Stimulated activated CD4-positive, alpha-beta T cell treated with anti-CD3 and anti-CD28 coated beads, Interleukin-15, amount 100 ng/mL, for 48 hours (primary cell): ENCODE measurements at regions not wholly inside any gene's neighbourhood (a gene's known extent, or its start where the extent isn't known, plus 50 kb on each side); places are given as distances from the start of the nearest gene placed in this dataset.
"Not testable (repeated sequence)": the region's sequence is repeated elsewhere in the genome, so short reads cannot be mapped to it uniquely, and the experiment has no call there.

ENCODE experiments used
- DNase-seq, 2 donors: peaks; one replicate each; pipeline ENCODE4 v3.0.0-alpha.2; 2020; ENCODE audit warnings: low read depth in 2 of 2

DNA sequence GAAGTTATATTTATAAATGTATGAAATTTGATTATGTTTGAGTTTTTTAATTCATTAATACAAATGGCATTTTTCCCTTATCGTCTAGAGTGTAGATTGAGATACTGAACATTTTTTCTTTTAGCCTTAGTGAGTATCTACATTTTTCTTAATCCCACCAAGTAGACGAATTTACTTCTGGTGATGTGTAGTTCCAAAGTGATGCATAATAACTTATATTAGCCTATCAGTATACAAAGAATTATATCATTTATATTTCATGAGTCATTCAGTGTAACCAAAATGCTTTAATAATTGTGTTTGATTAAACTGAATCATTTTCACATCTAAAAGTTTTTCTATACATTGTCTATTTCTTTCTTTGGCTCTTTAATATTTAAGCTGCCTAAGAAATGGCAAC is 745.6 kb upstream of the LUZP2 start:
- no peak for DNase-seq

DNA sequence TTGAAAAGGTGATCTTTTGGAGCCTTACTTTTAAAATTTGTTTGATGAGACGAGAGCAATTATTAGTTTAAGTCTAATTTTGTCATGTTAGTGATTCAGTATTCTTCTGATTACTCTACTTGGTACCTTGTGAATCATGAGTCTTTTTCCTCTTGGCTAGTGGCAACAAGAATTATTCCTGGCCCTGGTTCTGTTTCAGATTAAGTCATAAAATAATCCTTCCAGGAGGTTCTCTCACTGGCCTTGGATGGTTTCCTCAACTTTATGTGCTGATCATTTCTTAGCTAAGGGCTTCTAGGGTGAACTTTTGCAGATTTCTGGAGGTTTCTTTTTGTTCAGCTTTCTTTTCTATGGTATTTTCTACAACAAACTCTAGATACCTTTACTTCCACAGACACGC is 741.8 kb upstream of the LUZP2 start:
- DNase-seq, result no peak

DNA sequence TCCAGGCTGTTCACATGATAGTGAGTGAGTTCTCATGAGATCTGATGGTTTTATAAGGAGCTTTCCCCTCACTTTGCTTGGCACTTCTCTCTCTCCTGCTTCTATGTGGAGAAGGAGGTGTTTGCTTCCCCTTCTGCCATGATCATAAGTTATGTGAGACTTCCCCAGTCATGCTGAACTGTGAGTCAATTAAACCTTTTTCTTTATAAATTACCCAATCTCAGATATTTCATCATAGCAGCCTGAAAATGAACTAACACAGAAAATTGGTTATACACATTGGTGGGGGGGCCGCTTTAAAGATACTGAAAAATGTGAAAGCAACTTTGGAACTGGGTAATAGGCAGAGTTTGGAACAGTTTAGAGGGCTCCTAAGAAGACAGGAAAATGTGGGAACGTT is 741.1 kb upstream of the LUZP2 start:
- DNase-seq, result no peak

DNA sequence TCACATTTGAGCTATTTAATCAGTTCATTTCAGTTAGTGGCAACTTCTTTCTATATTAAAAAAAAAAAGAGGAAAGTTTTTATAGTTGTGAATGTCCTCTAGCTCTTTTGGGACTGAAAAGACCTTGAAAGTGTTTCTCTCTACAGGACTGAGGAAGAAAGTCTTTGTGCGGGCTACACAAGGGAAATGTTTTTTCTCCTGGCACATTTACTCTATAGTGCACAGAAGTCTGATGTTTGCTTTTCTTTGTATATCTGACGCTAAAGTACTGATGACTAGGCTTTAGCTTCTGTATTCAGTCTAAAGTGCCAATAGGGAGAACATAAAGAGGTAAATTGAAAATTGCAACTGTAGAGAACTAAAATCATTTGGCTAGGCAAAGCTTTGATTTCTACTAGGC is 737.4 kb upstream of the LUZP2 start:
- no peak for DNase-seq

DNA sequence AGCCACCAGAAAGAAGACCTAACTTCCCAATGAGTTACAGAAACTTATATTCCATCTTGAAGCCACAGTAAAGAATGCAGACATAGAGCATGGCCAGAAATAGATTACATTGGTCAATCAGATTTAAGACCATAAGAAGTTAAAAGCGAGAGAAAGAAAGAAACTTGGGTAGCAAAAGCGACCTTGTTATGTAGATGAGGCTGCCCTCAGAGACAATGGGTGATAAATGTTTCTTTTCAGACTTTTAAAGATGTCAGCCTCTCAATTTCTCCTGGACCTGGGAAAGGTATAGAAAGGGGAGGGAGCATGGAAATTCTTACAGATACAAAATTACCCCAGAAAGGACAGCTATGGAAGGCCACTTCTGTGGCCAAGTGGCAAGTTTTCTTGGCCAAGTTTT is 732.6 kb upstream of the LUZP2 start:
- DNase-seq, result no peak

DNA sequence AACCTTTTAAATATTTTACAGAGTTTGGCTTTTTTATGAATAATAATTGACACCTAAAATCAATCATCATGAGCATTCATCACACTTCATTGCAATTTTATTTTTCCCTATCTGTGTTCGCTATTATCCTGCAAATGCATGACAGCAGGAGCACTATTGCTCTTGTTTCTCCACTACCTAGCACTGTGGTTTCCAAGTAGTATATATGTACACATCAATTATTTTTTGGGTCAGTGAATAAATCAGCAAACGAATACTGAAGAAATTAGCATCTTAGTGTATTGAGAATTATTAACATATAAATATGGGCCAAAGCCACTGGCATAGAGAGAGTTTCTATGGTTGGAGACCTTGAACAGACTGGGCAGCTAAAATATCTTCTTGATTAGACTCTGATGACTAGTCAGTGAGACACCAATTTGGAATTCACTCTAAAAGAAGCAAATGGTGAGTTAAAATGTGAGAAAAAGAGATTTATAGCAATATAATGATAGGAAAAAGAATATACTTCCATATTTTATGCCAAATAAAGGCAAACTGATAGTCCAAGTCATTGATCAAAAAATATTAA is 731.1 kb upstream of the LUZP2 start:
- no peak for DNase-seq

DNA sequence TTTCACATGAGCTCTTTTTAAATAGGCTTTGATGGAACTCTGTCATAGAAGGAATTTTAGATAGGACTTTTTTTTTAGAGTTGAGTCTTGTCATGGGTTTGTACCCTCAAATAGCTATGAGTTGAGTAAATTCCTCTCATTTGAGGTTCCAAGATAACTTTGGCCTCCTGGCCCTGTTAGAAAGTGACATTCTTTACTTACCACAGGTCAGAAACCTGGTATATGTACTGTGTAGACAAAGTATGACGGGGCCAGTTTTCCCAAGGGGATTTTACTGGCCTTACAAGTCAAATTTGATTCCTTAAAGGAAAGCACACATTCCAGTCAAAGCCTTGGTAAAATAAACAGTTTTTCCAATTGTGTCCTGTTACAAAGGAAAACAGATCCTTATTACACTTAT is 729.3 kb upstream of the LUZP2 start:
- no peak for DNase-seq

DNA sequence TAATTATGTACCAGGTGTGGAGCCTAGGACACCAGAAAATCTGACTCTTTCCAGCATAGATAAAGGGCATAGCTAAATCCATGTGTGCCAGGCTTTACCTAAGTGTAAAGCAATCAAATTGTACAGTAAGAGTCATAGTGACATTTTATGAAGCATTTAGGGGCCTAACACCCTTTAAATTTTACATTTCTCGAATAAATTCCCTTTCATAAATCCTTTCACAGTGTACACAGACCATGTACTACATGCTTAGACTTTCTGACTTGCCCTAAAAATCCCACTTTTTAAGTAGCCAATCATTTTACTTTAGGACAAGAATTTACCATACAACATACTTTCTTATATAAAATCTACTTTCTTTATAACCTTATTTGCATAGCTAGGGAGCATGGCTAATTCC is 727.6 kb upstream of the LUZP2 start:
- no peak for DNase-seq

DNA sequence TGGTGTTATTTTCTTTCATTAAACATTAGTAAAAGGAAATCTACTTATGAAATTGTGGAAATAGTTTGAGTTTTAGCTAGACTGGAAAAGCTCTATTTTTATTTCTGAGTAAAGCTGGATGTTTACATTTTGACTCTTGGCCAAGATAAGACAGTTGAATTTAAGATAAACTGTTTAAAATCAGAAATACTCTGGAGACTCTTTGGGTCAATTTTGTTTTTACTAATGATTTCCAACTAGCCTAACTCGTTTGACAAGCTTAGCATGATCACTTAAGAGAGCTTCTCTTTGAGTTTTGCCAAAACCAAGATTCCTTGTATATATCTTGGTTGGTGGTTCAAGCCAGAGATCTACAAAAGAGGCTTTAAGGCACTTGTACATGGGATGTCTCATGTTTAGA is 724.8 kb upstream of the LUZP2 start:
- DNase-seq, result no peak

DNA sequence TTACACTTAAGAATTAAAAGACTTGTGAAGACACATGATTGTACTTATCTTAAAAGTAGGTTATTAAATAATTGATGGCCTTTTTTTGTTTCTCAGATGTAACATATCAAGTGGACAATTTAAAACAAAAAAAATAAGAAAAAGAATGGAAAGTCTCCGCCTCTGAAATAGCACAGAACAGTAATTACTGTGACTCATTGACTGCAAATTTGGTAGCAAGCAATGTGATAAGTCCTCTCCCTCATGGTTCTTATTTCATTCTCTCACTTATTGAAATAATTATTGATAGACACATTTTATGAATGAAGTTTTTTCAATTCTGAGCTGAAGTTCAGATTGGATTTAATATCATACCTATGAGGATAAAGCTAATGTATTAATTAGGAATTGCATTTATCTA is 717.9 kb upstream of the LUZP2 start:
- no peak for DNase-seq

DNA sequence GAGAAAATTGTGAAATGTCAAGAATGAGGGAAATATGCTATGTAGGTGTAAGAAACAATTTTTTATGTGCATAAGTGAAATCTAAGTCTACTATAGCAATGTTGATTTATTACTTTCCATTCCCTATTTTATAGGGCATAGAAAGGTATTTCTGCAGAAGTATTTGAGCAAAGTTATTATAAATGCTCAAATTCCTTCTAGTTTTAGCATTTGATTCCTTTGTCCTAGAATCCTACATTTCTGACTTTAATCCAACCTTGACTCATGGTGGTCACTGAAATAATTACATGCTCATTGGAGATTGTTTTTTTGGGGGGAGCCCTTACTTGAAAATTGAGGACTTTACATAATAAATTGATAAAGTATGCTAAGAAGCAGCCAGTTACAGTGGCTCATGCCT is 716.6 kb upstream of the LUZP2 start:
- DNase-seq, result no peak

DNA sequence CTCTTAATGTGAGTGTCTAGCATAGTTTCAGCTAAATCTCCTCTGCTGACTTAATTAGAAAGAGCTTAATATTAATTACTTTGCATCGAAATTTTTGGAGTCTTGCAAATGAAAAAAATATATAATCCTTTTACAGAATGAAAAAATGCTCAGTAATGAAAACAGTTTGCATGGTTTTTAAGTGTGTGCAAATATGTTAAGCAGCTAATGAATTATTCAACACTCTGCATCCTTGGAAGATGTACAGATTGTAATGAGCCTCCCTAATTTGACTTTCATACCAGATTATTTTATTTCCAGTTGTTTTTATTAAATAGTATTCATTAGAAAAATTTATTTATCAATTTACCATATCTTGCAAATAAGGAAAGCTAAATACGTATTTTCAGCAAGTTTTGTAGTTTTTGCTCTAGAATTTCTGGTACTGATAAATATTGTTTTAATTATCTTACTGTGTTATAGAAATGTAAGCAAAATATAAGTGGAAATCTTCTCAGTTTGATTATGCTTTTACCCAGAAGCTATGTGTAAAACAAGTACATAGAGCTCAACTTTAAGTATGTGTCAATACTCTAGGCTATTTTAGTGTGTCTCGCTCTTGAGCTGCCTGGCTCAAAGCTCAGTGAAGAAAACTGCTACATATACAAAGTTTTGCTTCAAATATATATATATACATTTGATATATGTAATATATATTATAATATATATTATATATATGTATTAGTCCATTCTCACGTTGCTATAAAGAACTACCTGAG is 714.9 kb upstream of the LUZP2 start:
- DNase-seq, result no peak

DNA sequence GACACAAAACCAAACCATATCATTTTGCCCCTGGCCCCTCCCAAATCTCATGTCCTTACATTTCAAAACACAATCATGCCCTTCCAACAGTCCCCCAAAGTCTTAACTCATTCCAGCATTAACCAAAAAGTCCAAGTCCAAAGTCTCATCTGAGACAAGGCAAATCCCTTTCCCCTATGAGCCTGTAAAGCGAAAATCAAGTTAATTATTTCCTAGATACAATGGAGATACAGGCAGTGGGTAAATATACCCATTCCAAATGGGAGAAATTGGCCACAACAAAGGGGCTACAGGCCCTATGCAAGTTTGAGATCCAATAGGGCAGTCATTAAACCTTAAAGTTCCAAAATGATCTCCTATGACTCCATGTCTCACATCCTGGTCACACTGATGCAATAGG is 709.9 kb upstream of the LUZP2 start:
- not testable (repeated sequence) for DNase-seq

DNA sequence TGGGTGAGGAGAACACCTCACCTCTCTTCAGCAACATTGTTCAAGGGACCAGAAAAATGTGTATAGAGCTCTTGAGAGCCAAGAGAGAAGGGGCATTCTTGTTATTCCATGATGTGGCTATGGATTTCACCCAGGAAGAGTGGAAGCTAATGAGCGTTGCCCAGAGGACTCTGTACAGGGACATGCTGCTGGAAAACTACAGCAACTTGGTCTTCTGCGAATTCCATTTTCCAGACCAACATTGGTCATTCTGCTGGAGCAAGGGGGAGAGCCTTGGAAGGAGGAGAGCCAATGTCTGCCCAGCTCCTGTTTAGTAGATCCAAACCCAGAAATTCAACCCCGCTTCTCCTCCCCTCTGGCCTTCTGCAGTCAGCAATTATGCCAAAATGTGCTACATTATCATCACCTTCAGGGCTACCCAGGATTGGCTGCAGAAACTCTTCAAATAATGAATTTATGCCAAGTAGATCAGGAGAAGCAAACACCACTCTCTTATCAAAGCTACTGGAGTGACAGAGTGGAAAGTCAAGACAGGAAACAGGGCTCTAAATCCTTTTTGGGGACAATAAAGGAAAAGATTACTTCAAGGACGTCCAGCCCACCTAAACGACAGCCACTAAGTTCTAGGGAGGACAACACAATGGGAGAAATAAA is 707.5 kb upstream of the LUZP2 start:
- no peak for DNase-seq

DNA sequence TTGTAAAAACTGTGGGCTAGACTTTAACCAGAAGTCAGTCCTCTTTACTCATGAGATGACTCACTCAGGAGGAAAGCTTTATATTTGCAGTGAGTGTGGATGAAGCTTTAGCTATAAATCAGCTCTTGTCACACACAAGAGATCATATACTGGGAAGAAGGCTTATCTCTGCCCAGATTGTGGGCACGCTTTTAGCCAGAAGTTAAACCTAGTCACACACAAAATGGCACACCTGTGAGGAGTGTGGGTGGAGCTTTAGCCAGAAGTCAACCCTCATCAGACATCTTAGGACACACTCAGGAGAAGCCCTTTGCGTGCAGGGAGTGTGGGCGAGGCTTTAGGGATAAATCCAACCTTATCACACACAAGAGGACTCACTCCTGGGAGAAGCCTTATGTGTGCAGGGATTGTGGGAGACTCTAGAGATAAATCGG is 706.9 kb upstream of the LUZP2 start:
- DNase-seq, result no peak

DNA sequence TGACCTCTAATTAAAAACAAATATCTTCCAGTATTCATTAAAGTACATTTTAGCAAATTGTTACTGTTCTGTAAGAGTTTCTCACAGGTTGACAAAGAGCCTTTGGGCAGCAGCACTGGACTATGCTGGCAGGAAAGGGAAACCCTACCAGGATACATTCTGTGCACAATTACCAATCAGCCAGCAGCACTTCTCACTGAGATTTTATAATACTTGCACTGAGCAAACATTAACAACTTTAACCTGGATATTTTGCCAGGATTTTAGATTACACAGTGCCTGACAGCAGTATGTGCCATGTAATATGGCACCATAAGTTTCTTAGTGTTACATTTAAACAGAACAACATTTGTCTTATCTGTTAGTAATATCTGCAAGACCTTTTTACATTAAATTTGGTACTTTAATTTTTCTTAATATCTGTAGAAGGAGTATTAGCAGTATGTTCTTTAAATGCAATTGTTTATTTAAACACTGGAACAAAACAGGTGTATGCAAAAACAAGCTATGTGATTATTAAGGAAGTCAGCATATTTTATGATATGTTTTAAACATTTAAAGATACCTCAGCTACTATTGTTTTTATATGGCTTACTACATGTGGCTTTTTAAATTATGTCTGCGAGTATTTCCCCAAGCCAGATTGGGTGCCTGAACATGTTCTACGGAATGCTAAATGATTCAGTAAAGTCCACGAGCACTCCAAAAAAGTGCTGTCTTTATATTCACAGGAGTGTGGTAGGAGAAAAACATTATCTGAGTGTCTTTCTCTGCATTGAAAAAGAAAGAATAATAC is 699.0 kb upstream of the LUZP2 start:
- no peak for DNase-seq

DNA sequence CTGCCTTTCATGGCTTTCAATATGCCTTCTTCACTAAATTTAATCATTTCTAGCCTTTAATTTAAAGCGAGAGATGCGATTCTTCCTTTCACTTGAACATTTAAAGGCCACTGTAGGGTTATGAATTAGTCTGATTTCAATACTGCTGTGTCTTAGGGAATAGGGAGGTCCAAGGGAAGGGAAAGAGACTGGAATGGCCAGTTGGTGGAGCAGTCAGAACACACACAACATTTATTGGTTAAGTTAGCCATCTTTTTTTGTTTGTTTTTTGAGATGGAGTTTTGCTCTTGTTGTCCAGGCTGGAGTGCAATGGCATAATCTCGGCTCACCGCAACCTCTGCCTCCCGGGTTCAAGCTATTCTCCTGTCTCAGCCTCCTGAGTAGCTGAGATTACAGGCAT is 662.5 kb upstream of the LUZP2 start:
- DNase-seq, result not testable (repeated sequence)

DNA sequence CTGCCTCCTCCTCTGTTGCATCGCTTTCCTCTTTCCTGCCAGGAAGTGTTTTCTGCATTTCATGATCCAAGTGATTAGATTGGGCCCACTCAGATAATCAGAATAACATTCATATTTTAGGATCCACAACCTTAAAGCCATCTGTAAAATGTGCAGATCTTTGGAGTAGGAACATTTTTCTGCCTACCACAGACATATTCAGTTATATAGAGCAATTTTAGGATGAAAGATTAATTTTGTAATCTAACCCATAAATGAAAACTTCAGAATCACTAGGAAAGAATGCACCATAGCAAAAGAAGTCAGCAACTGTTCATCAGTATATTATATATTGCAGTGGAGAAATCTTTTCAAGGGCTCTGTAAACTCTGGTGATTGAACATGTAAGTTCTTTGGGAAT is 659.9 kb upstream of the LUZP2 start:
- DNase-seq, result no peak

DNA sequence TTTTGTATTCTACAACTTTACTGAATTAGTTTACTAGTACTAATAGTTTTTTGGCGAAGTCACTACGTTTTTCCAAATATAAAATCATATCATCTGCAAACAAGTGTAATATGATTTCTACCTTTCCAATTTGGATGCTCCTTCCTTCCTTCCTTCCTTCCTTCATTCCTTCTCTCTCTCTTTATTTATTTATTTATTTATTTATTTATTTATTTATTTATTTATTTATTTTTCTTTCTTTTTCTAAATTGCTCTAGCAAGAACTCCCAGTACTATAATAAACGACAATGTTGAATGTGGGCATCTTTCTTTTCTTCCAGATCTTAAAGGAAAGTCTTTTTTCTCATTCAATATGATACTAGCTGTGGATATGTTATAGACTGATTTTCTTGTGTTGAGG is 656.0 kb upstream of the LUZP2 start:
- DNase-seq, result no peak

DNA sequence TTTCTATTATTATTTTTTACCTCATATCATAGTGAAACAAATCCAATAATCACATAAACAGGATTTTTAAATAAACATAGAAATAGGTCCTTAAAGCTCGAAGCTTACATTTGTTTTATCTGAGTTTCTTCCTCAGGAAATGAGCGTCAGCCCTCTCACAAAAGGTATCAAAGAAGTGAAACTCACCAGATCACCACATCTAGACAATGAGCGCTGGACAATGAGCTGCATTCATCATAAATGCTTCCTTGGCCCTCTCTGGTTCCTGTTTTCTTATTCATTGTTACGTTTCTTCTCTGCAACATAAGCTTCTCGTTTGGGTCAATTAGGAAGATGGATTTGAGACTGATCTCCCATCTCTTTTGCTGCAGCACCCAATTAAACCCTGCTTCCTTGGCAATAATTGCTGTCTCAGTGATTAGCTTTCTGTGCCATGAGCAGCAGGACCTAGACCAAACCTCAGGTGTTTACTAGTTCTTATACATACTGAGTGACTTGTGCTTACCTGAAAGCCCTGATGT is 649.9 kb upstream of the LUZP2 start:
- DNase-seq, result no peak

DNA sequence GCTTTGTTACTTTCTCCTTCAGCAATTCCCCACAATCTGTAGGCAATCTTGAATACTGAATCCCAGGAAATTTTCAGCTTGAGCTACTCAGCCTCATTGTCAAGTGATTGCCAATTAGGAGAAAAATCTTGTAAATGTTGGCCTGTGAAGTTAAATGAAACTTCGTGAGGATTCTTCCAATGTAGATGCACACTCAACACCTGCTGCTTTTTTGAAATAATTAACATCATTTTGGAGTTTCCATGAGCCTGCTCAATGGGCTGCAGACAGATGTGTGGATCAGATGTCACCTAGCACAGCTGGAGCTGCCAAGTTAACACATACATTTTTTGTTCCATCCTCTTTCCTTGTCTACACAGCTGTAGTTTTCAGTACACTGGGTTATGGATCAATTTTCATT is 645.6 kb upstream of the LUZP2 start:
- no peak for DNase-seq

DNA sequence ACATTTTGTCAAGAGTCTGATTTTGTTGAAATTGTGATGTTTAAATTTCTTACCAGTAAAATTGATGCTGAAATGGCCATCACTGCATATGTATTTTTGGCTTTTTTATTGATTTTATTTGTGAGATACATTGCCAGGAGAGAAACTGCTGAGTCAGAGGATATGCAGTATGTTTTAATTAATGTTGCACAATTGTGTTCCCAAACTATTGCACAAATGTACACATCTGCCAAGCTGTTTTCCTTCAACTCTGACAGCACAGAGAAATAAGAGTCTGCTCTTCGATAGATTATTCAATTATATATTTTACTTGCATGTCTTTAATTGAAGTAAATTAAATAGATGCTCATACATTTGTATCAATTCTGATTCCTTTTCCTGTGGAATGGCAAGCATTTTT is 640.2 kb upstream of the LUZP2 start:
- no peak for DNase-seq
